Fibroblast of skin of right quadriceps (primary cell): ENCODE measurements at regions not wholly inside any gene's neighbourhood (a gene's known extent, or its start where the extent isn't known, plus 50 kb on each side); places are given as distances from the start of the nearest gene placed in this dataset.

Source experiments
- DNase-seq: peaks from one replicate; pipeline ENCODE4 v3.0.0-alpha.2; 2013

DNA sequence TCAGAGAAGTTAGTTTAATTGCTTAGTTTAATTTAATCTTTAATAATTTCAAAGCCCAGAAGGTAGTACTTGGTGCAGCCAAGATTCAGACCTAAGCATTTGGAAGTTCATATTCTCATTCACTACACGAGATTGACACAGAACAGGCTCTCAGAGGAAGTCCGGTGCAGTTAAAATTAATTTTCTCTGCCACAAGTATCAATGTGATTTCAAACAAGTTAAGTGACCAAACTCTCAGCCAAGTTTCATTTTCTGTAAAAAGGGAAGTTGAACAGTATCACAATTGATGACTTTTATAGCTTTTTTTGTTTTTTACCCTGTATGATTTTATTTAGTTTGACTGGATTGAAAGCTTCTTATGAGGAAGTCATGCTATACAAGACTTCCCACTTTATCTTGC is 1494.9 kb upstream of the LRRTM3 start:
- no peak for DNase-seq

DNA sequence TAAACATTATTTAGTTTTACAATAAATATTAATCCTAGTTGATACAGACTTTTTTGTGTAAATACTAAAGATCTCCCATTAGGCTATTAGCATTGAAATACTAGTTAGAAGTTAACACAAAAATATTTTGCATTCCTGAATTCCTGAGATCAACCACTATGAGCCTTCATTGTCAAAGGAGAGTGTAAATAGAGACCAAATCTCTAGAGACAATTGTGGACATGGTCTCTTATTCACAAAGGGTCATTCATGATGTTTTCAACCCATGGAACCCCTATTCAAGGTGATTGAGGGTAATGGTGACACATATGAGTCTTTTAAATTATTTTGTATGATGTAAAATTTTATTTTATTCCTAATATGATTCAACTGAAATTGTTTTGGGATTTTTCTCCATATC is 1454.8 kb upstream of the LRRTM3 start:
- no peak for DNase-seq

DNA sequence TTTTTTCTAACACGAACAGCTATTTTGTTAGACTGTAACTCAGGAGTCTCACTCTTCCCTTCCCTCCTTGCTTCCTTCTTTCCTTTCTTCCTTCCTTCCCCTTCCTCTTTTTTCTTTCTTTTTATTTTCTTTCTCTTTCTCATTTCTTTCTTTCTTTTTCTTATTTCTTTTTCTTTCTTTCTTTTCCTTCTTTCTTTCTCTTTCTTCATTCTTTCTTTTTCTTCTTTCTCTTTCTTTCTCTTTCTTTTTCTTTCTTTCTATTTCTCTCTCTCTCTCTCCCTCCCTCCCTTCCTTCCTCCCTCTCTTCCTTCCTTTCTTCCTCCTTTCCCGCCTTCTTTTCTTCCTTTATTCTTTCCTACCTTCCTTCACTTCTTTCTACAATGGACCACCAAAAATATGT is 1443.0 kb upstream of the LRRTM3 start:
- DNase-seq: no peak

DNA sequence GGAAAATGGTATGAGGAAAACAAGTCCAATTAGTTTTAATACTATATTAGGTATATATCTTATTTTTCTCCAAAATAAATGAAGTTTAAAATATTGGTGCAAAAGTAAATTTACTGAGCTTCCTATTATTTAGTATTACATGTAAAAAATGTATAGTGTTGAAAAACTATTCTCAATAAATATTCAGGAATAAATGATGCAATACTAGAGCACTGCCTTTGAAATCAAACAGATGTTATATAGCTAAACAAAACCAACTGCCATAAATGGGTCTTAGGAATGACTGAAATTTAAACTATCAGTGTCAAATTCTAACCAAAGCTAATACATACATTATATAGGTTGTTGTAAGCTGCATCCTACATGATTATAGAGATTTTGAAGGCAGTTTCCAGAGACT is 1434.0 kb upstream of the LRRTM3 start:
- DNase-seq: peak; percentile 0

DNA sequence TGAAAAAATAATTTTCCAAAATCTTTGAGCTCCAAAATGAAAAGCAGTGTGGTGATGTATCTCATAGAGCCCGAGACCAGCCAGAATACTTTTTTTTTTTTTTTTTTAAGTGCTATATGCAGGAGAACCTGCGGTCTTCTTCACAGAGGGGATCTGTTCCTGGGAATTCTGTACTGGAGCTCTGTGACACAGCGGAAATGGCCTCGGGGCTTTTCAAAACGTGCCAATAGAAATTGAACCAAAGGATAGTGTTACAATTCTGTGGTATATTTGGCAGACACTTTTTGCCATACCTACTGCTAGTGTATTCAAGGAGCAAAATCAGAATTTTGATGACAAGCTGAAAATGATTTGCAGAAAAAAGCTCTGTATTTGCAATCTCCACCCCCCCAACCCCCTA is 1429.3 kb upstream of the LRRTM3 start:
- no peak for DNase-seq

DNA sequence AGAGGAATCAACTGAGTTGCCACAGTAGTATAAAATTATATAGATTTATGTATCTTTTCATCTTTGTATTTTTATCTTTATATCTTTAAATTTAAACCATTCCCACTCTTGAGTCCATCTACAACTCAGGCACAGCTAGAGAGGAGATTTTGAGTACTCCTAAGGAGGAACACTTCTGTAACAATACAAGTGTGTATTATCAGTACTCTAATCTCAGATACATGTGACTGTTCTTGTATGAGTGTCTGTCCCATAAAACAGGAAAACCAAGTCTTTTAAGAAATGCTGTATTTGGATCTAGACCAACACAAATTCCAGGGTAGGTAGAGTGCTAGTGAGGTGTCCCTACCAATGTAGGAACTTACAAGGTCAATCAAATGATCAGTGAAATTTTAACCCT is 1428.0 kb upstream of the LRRTM3 start:
- no peak for DNase-seq

DNA sequence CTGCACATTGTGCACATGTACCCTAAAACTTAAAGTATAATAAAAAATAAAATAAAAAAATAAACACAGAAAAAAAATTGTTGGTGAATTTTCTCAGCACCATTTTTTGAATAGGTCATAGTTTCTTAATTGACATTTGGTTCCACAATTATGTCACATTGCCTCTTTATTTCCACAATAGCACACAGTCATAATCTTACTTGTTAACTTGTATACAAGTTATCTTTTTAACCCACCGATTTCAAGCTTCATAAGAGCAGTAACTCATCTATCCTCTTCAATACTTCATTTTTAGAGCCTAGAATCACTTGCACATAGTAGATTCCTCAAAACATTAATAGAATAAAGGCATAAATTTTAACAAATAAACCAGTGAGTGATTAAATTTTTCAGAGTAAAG is 1425.1 kb upstream of the LRRTM3 start:
- no peak for DNase-seq

DNA sequence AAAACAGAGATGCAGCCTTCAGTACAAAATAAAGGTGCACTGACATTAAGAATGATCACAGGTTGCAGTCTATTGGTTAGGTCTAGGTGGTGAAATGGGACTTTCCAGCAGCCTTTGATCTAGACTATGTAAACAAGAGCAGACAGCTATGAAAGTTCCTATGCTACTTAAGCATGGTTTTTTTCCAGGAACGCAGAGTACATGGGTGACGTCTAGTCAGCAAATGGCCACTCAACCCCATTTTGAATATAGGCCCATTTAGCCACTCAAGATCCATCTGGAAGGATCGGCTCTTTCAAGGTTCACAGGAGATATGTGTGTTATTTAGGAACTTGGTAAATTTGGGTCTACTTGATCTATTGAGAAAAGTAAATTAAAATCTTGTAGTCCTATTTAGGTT is 1424.6 kb upstream of the LRRTM3 start:
- DNase-seq: no peak

DNA sequence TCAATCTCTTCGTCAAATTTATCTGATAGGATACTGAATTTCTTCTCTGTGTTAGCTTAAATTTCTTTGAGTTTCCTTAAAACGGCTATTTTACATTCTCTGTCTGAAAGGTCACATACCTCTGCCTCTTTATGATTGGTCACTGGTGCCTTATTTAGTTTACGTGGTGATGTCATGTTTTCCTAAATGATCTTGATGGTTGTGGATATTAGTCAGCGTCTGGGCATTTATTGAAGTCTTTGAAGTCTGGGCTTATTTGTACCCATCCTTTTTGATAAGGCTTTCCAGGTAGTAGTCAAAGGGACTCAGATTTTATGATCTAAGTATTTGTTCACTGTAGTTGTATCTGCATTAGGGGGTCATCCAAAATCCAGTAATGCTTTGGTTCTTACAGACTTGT is 1407.5 kb upstream of the LRRTM3 start:
- no peak for DNase-seq

DNA sequence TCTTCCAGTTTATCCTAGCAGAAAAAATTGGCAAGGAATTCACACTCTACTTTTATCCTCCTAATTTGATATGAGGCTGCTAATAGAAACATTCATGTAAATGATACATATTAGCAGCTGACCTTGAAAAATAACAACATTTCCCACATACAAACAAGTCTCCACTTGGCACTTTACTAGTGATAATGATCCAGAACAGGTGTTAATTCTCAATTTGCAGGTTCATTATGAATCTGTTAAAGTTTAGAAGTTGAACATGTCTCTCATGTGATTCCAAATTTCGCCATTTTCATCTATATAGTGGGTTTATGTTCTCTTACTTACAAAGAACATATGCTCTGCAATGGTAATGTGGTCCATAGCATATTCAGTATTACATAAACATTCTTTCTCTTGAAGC is 1396.8 kb upstream of the LRRTM3 start:
- no peak for DNase-seq

DNA sequence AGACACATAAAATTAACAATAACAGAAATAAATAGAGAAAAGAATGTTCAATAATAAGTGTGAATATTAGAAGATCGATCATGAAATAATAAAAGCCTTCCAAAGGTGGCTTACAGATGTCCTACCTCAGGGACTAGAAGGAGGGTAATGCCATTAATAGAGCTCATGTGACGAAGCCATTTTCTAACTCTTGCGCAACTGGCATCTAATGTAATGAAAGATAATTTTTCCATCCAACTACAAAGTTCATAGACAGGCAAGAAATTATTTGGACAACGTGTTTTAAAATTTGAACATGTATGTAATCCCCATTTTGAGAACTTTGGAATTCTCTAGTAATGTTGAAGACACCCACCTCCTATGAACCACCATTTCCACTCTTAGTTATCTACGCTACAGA is 1394.3 kb upstream of the LRRTM3 start:
- no peak for DNase-seq

DNA sequence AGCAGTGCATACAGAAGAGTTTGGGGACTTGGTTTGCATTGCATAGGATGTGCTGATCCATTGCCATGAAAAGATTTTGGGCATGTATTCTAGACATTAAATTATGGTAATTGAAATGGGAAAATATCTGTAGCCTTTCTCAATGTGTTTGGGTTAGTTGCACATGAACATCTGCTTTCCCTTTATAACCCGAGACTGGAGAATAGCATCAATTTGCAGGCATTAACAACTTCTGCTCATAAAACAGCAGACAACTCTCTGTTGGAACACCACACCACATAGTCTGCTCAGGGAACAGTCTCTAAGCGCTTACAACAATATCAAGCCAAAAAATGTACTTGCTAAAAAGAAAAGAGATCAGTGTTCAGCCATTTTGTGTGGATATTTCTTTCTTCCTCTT is 1391.1 kb upstream of the LRRTM3 start:
- no peak for DNase-seq

DNA sequence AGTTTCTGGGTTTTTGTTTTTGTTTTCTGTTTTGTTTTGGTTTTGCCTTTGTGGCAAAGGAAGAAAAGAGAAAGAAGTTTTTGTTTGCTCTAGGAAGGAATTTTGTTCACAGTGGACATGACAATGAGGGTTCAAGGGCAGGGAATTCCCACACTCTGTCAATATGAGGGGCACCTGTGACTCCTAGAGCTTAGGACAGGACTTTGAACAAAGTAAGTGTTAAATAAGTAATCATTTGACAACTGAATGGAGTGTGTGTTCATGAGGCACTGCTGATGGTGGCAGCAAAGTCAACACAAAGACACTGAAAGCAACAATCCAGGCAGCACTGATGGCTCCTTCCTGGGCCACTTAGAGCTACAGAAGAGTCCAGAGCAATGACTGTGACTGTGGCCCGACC is 1381.1 kb upstream of the LRRTM3 start:
- no peak for DNase-seq

DNA sequence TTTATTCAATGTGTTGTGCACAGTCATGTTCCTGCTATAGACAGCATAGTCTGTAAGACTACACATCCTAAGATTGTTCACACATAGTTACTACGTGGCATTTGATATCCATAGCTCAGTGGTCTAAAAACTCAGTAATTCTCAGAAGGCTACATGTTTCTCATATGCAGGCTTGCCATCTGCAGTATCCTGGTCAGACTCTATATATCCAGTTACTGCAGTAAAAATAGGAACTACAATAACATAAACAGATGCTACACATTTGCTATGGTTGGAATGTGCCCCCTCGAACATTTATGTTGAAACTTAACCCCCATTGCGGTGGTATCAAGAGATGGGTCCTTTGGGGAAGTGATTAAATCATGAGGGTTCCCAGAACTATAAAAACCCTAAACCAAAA is 1377.8 kb upstream of the LRRTM3 start:
- peak; percentile 19 for DNase-seq

DNA sequence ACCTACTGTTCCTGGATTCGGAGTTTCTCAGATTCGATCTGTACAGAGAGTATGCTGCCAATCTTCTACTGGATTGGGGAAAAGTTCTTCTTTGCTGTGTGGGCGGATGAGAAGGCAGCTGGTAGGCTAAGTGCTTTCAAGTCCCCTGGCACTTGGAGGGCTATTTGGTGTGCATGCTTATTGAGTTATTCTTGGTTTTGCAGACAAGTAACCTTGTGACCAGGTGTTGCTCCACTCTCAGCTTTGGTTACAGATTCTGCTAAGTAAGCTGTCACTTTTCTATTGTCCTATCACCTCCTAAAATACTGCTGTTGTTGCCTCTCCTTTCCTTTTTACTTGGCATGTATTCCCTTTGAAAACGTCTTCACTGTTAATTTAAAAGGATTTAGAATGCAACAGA is 1375.1 kb upstream of the LRRTM3 start:
- DNase-seq: no peak

DNA sequence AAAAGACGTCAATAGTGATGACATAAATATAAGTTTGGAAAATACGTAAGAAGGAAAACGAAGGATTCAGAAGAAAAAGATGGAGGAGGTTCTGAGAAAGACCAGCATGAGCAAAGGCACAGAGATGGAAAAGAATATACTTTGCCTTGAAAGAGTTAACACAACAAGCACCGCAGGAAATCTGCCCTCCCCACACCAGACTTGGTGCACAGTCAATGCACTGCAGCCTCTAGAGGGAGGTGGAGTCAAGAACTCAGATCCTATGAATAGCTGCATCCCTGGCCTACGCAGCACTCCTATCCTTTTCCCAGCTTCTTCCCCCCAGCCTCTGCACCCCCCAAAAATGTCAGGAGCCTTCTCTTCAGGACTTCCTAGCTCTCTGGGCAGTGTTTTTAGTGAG is 1370.6 kb upstream of the LRRTM3 start:
- no peak for DNase-seq

DNA sequence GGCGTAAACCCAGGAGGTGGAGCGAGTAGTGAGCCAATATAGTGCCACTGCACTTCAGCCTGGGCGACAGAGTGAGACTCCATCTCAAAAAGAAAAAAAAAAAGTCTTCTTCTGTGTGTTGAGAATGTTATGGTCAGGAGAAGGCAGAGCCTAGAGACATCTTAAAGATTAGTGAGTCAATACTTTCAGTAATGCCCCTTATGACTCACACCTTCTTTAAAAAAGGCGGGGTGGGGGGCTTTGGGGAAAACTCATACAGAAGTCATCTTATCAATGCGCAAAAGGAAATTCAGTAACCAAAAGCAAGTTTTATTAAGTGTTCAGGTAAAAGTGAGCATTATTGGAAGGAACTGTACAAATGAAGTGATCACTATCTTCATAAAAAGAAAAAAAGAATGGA is 1369.8 kb upstream of the LRRTM3 start:
- DNase-seq: no peak

DNA sequence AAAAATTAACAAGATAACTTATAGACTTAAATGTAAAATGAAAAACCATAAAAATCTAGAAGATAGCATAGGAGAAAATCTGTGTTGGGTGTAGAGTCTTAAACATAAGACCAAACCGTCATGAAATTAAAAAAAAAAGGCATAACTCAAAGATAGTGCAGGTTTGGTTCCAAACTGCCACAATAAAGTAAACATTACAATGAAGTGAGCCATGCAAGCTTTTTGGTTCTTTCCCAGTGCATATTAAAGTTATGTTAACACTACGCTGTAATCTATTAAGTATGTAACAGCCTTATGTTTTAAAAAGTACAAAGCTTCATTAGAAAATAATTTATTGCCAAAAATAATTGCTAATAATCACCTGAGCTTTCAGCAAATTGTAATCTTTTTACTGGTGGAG is 1366.5 kb upstream of the LRRTM3 start:
- DNase-seq: no peak

DNA sequence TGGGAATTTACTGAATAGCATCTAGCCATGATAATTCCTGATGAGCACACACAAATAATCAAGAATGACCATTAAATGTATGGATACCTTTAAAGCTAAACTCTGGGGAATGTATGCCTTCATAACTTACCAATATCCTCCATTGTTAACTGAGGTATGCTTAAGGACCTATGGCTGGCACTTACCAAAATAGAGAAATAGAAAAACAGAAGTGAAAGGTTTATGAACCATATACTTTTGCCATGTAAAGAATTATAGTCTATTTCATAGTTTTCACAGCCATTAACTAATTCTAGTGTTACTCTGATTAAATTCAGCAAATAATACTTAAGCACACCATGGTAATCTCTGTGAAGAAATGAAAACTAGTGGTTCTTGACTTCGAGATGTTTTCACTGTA is 1360.6 kb upstream of the LRRTM3 start:
- DNase-seq: no peak

DNA sequence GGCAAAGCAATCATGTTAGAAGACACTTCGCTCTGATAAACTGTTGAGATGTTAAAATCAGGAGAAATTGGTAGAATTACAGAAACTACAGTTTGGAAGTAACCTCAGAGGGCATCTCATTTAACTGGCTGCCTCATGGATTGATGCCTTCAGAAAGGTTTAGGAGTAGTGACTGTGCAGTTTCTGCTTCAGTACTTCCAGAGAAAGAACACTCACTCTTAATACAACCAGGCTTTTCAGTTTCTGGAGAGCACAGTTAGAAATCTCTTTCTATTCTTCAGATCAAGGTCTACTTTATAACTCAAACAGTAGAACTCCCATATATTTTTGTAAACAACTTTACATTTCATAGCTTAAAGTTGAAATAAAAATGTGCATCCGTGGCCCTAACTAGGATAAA is 1358.9 kb upstream of the LRRTM3 start:
- no peak for DNase-seq

DNA sequence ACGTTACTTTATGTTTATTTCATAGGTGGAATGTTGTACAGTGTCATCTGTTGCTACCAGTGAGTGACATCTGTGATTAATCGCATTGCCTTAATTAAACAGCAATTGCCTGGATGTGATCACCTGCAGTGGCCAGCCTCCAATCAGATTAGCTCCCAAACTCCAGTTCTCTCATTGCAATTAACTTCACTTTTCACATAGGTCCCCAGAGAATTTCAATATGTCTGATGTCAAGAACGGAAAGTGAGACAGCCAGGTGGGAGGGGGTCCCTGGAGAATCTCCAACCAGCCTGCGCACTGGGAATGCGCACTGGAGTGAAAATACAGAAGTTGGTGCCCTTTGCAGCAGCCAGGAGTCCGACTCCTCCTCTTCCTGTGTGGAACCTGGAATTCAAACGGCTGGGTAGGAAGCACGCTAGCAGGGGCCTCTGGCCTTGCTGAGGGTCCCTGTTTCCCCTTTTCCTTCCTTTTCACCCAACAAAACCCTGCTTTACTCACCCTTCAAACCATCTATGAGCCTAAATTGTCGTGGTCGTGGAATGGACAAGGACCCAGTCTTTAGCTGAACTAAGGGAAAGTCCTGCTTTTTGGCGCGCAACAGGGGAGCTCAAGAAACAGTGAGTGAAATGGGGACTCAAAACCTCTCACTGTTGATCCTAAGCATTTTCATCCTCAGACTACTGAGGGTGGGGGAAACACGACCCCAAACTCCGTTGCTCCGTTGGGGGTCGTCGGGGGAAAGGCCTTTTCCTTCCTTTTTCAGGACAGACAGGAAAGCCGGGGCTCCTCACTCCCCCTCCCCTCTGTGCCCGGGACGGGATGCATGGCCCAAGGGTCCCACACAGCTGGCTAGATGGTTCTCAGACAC is 1355.5 kb upstream of the LRRTM3 start:
- DNase-seq: peak; percentile 62

DNA sequence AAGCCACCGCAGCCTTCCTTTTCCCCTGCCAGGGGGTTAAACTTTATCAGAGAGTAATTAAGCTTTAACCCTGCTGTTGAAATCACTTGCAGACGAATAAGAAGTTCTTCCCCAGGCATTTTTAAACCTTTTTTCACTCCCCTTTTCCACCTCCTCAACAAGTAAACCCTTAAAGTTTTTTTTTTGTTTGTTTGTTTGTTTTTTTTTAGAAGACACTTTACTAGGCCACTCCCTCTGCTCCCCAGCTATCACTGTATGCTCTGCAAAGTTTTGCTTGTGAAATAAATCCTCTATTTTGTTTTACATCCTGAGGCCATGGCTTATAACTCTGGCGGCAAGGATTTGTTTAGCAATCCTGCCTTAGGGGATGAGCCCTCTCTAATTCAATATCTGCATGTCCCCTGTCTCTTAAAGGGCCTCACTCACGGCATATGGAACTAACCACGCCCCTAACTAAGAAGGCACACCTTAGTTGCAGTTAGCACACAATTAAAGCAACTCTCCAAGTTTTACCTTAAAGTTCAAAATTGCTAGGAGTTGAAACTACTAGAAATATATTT is 1354.7 kb upstream of the LRRTM3 start:
- DNase-seq: peak; percentile 10

DNA sequence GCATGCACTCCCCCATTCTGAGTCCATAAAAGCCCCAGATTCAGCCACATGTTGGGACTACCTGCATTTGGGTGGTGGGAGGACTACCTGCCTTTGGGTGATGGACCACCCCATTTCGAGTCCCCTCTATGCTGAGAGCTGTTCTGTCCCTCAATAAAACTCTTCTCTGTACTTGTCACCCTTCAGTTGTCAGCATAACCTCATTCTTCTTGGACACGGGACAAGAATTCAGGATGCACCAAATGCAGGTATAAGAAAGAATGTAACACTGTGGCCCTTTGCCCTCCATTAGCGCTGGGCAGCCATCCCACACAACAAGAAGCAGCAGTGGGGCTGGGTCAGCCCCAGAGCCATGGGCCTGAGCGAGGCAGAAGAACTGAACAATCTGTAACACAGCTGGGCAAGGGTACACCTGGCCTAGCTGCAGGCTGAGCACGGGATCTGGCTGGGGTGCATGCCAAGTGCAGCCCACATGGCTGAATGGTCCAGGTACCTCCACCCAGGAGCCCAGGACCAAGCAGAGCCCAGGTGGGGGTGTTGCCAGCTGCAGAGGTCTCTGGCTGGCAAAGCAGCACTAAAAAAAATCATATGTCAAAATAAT is 1344.3 kb upstream of the LRRTM3 start:
- DNase-seq: no peak

DNA sequence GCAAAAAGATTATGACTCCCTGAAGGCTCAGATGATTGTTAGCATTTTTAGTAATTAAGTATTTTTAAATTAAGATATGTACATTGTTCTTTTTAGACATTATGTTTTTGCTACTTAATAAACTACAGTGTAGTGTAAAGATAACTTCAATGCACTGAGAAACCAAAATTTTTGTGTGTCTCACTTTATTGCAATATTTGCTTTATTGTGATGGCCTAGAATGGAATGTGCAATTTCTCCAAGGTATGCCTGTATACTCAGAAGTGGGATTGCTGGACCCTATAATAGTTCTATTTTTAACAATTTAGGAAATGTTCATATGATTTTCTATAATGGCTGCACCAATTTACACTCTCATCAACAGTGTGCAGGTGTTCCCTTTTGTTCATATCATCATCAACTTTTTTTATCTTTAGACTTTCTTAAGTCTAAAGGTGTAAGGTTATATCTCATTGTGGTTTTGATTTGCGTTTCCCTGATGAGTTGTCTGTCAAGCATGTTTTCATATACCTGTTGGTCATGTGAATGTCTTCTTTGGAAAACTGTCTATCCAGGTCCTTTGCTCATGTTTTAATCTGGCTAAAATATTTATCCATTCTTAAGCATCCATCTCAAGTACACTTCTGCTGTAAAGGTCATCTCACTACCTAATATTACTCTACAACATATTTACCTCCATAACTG is 1323.5 kb upstream of the LRRTM3 start:
- no peak for DNase-seq
